Stimulated activated CD4-positive, alpha-beta T cell treated with anti-CD3 and anti-CD28 coated beads, Interleukin-12 subunit alpha, Interleukin-12 subunit beta, amount 100 ng/mL, for 48 hours (primary cell): ENCODE measurements at regions not wholly inside any gene's neighbourhood (a gene's known extent, or its start where the extent isn't known, plus 50 kb on each side); places are given as distances from the start of the nearest gene placed in this dataset.
"Not testable (repeated sequence)": the region's sequence is repeated elsewhere in the genome, so short reads cannot be mapped to it uniquely, and the experiment has no call there.

Source experiments
- DNase-seq, 3 donors: peaks; one replicate each; pipeline ENCODE4 v3.0.0-alpha.2; 2020; ENCODE audit warnings: low read depth in 2 of 3, low spot score in 1 of 3

GRCh38 chr9:119941091-119941490 is 571.9 kb upstream of the BRINP1 start:
- DNase-seq, result no peak

DNA sequence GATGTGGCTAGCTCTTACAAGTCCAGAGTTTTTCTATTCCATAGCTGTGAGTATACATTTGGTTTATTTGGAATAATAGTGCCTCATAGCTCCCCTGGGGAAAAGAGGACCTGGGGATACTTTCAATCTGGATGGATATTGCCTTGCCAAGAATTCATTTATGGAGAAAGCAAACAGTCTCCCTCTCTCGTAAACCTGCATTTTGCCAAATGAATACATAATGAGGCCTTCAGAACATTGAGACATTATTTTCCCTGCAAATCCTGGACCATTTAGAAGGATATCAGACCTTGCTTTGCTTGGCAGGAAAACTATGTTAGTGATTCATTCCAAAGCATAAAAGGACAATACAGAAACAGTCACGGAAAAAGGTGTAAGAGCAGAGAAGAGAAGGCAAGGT is 569.6 kb upstream of the BRINP1 start:
- DNase-seq, result no peak

DNA sequence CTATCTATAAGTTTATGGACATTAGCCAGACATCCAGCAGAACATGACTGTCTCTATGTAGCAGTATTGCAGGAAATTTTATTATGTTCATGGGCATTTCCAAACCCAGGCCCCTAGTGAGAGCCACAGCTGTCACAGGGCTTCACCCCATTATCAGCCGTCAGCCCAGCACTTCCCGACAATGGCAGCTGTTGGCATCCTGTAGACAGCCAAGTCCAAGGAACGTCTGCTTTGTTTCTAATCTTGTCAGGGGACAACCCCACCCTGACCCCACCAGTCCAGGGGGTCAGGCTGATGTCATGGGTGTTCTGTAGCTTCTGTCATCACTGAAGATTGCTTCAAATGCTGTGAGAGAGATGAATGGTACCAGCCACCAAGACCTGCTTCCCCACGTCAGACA is 565.3 kb upstream of the BRINP1 start:
- no peak for DNase-seq

- no peak for DNase-seq
These were observed 564.0 kb upstream of the BRINP1 start for GRCh38 chr9:119933191-119933590.

DNA sequence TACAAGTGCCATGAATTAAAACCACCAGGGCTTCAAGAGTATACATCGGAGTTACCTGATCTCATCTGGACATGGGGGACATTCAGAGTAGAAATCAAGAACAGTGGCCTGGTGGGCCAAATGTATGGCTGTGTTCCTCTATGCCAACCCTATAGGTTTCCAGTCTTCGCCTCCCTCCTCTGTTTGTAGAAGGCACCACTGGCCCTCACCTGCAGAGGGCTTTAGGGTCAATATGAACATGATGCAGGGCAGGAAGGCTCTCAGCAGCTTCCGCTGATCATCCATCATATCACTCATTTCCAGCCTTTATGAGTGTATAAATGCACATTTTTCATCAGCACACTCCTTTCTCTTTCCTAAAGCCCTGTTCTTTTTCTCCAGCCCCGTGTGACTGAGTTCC is 555.5 kb upstream of the BRINP1 start:
- DNase-seq, result no peak

DNA sequence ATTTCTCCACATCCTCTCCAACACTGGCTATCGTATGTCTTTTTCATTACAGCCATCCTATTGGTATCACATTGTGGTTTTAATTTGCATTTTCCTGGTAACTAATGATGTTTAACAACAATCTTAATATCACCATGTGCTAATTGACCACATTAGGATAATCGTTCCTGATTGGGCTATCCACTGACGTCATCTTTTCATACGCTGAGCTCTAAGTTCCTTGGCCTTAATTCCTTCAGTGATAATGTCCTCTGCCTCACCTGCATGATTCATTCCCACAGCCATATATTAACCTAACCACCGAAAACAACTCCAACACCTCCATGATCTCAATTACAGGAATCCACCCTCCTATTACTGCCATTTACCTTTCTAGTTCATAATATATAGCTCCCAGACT is 547.9 kb upstream of the BRINP1 start:
- DNase-seq, result no peak

DNA sequence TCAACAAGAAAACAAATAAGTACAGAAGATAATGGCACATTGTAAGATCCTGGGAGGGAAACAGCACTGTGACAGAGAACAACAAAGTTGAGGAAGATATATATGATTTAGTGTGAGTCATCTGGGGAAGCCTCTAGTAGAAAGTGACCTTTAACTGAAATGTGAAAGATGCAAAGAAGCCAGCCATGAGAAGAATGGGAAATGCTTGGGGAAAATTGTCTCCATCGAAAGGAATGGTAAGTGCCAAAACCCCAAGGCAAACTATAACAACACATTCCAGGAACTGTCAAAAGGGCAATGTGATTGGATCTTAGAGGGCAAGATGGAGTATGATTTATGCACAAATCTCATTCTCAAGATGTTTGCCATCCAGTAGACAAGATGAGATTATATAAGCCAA is 537.8 kb upstream of the BRINP1 start:
- no peak for DNase-seq

- no peak for DNase-seq
These were observed 536.5 kb upstream of the BRINP1 start for GRCh38 chr9:119905724-119906123.

GRCh38 chr9:119903851-119904250 is 534.6 kb upstream of the BRINP1 start:
- DNase-seq, result no peak

GRCh38 chr9:119902611-119903010 is 533.4 kb upstream of the BRINP1 start:
- DNase-seq, result no peak

GRCh38 chr9:119898316-119898715 is 529.1 kb upstream of the BRINP1 start:
- DNase-seq, result no peak

DNA sequence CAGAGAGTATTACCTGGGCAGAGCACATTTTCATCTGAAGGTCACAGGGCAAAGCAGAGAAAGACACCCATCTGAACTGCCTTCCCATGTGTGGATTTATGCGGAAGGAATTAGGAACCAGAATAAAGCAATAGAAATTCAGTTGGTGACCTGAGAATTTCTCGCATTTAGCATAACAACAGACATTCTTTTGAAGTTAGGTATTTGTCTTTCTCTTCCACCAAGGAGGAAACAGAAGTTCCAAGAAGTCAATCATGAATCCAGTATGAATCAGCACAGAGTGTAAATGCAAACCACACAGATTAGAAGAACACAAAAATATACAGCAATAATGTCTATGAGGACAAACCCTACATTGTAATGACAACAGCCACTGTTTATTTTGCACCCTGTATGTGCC is 515.2 kb upstream of the BRINP1 start:
- DNase-seq, result no peak

DNA sequence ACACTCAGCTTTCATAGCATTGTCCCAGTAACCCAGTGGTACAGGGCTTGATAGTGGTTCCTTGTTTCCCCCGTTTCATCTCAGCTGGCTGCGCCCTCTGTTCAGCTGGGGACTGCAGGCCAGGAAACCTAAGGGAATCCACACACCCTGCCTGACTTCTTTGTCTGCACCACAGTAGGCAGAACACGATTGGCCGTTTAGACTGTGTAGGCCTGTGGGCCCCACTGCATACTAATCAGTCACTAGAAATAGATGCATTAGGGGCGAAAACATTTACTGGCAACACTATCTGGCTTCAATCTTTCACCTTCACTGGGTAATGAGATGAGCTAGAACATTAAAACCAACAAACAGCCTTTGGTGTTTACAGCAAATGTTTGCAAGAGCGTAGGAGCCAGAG is 512.7 kb upstream of the BRINP1 start:
- no peak for DNase-seq

GRCh38 chr9:119880361-119880760 is 511.1 kb upstream of the BRINP1 start:
- DNase-seq, result no peak

- DNase-seq, result no peak
These were observed 508.1 kb upstream of the BRINP1 start for GRCh38 chr9:119877306-119877705.

DNA sequence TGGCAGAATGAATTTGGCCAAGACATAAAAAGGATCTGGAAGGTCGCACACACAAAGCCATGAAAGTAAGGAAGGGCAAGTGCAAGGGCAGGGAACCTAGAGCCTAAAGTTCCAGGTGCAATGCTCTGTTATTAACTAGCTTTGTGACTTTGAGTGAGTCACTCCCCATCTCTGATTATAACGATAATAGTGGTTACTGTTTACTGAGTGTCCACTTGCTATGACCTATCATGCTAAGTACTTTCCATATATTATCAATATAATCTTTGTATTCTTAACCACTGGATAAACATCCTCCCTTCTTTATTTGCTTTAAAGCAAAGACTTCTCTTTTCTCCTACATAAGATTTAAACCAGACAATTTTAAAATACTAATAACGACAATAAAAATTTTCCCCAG is 504.6 kb upstream of the BRINP1 start:
- DNase-seq, result no peak

- DNase-seq, result not testable (repeated sequence)
These were observed 501.0 kb upstream of the BRINP1 start for GRCh38 chr9:119870251-119870650.

DNA sequence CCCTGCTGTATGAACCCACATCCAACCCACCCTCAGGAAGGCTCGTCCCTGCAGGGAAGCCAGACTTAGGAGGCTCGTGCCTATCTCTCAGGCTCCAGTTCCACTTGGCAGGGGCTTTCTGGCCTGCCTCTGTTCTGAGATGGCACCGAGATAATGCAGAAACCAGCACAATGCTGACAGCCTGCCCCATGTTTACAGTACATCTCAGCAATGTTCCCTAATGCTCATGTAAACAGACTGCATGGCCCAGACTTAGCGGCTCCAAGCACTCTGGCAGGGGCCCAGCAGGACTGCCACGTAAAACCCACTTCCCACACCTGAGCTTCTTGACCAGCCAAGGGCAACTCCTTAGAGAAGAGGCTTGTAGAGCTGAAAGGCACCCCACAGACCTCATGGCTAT is 499.5 kb upstream of the BRINP1 start:
- DNase-seq, result no peak

DNA sequence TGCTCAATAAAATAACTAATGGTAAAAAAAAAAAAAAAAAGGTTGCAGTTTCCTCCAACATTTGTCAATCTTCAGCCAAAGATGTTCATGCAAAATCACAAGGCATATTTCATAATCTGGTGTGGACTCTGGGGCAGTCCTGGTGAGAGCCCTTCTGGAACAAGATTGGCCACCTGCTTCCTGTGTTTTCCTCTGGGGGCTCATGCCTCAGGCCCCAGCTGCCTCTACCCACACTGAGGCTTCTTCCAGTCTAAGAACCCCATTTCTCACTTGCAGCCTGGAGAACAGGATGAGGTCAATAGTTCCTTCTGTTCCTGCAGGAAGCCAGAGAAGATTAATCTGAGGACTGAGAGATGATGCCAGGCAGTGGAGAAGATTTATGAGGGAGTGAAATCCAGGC is 492.6 kb upstream of the BRINP1 start:
- DNase-seq, result no peak

GRCh38 chr9:119859128-119859527 is 489.9 kb upstream of the BRINP1 start:
- no peak for DNase-seq

GRCh38 chr9:119853126-119853525 is 483.9 kb upstream of the BRINP1 start:
- DNase-seq, result no peak

DNA sequence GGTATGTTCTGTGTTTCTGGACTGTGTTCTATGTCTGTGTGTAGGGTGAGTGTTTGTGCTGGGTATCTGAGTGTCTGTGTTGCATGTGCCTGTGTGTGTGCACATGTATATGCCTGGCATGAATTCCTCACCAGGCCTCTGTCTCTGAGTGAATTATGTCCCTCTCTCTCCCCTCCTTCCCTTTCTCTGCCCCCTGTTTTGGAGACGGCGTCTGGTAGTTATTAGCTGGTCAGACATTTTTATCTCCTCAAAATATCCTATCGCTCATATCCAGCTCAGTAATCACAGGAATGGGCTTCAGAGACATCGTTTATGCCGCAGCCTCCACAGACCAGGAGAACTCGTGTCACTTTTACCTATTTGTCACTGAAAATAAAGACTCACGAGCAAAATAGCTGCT is 483.2 kb upstream of the BRINP1 start:
- no peak for DNase-seq

DNA sequence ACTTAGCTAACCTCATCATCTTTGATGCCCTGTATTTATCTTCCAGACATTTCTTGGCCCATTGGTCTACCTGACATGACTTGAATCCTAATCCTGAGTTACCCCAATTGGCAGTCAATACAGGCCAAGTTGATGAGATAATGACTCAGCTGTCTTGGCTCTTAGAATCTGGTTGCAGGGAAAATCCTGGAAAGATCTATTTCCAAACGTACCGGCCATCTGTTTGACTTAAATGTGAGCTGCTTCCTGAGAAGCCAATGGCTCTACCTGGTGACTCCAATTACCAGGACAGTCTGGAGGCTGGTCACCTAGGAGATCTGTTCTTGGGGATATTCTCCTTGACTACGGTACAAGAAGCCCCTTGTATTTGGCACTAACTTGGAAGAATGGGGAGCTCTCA is 475.2 kb upstream of the BRINP1 start:
- no peak for DNase-seq

DNA sequence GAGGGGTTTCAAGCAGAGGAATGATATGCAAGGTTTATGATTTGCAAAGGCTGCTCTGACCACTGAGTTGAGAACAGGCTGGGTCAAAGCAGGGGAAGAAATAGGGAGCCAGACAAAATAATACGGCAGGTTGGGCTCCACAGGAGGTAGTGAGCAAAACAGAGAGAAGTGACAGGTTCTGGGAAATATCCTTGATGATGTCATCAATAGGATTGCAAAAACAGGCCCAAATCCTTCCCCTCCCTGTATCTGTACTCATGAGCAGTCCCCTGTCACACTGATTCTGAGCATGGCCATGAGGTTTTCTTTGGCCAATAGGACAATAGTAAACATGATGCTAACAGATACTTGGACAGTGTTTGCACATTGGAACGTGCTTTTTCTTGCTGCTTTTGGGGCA is 471.8 kb upstream of the BRINP1 start:
- no peak for DNase-seq
